ENCODE measurements at regions not wholly inside any gene's neighbourhood (a gene's known extent, or its start where the extent isn't known, plus 50 kb on each side); places are given as distances from the start of the nearest gene placed in this dataset.

DNA sequence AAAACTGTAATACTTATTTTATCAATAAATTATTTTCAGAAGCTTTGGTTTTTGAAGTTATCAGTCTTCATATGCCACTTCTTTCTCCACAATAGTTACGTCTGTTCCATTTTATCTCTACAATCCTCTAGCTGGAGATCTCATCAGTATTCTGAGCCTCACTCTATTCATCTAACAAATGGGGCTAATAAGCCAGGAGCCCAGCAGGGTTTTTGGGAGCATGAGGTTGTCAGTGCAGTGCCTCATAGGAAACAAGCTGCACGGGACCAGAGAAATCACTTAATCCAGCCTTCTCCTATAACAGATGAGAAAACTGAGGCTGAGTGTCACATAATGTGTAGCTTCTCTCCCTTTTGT lies 501.9 kb upstream of the RGS6 start:
- TF ChIP-seq POLR2A (IDR thresholded peaks at IDR 0.05; ENCODE audit: low read length) = no peak
- TF ChIP-seq GATA1 (IDR thresholded peaks at IDR 0.05; ENCODE audit: low read depth, low read length) = no peak

Data from erythroblast (primary cell).